ENCODE measurements at regions not wholly inside any gene's neighbourhood (a gene's known extent, or its start where the extent isn't known, plus 50 kb on each side); places are given as distances from the start of the nearest gene placed in this dataset.

- DNase-seq (ENCODE audit: low read depth, low spot score) = no peak
Observed at GRCh38 chr14:73800970-73801515, 50.6 kb upstream of the PTGR2 start.

- DNase-seq (ENCODE audit: low read depth, low spot score) = no peak
Observed at GRCh38 chr14:73797543-73798265, 53.9 kb upstream of the PTGR2 start.

- DNase-seq (ENCODE audit: low read depth, low spot score) = no peak
Observed at GRCh38 chr14:73796893-73797542, 54.6 kb upstream of the PTGR2 start.

GRCh38 chr14:73796415-73796814 is 55.2 kb upstream of the PTGR2 start:
- DNase-seq (ENCODE audit: low read depth, low spot score) = no peak

- DNase-seq (ENCODE audit: low read depth, low spot score) = peak; percentile 75
Observed at GRCh38 chr14:73795974-73796373, 55.7 kb upstream of the PTGR2 start.

GRCh38 chr14:73795466-73795865 is 56.2 kb upstream of the PTGR2 start:
- DNase-seq (ENCODE audit: low read depth, low spot score) = no peak

GRCh38 chr14:73794146-73794545 is 57.5 kb upstream of the PTGR2 start:
- no peak for DNase-seq (ENCODE audit: low read depth, low spot score)

- no peak for DNase-seq (ENCODE audit: low read depth, low spot score)
Observed at GRCh38 chr14:73792481-73792880, 59.1 kb upstream of the PTGR2 start.

- DNase-seq (ENCODE audit: low read depth, low spot score) = no peak
Observed at GRCh38 chr14:73789989-73790581, 61.5 kb upstream of the PTGR2 start.

GRCh38 chr14:73788701-73789551 is 62.7 kb upstream of the PTGR2 start:
- DNase-seq (ENCODE audit: low read depth, low spot score) = no peak

- no peak for DNase-seq (ENCODE audit: low read depth, low spot score)
Observed at GRCh38 chr14:73788317-73788598, 63.4 kb upstream of the PTGR2 start.

GRCh38 chr14:73787486-73788316 is 63.9 kb upstream of the PTGR2 start:
- no peak for DNase-seq (ENCODE audit: low read depth, low spot score)

- DNase-seq (ENCODE audit: low read depth, low spot score) = peak; percentile 77
Observed at GRCh38 chr14:73786636-73787485, 64.8 kb upstream of the PTGR2 start.

- DNase-seq (ENCODE audit: low read depth, low spot score) = peak; percentile 76
Observed at GRCh38 chr14:73785834-73786635, 65.6 kb upstream of the PTGR2 start.

GRCh38 chr14:73785336-73785833 is 66.2 kb upstream of the PTGR2 start:
- peak; percentile 78 for DNase-seq (ENCODE audit: low read depth, low spot score)

GRCh38 chr14:73784988-73785313 is 66.7 kb upstream of the PTGR2 start:
- no peak for DNase-seq (ENCODE audit: low read depth, low spot score)

- DNase-seq (ENCODE audit: low read depth, low spot score) = no peak
Observed at GRCh38 chr14:73784181-73784987, 67.2 kb upstream of the PTGR2 start.

GRCh38 chr14:73783107-73783727 is 68.4 kb upstream of the PTGR2 start:
- DNase-seq (ENCODE audit: low read depth, low spot score) = peak; percentile 81
